ENCODE measurements at regions not wholly inside any gene's neighbourhood (a gene's known extent, or its start where the extent isn't known, plus 50 kb on each side); places are given as distances from the start of the nearest gene placed in this dataset.

DNA sequence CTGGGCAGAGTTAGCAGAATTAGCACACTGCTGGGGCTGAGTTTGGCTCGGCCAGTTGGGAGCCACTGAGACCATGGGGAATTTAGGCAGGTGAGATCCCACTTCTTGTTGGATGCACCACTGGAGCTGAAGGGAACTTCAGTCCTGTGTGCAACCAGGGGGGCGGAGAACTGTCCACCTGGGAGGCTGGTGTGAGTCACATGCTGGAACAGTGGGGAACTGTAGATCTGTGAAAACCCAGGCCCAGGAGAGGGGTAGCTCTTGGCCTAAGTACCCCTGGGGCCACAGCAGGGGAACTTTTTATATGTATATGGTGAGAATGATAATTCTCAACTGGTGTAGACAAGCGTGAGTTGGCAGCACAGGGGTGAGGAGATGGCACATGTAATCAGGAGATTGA lies 237.5 kb upstream of the KIF2A start:
- TF ChIP-seq CTCF (IDR thresholded peaks at IDR 0.05) (no peak), POLR2A (IDR thresholded peaks at IDR 0.05) (no peak)
- 72 to 84% methylated on average over 3 of the region's 3 CpGs for WGBS, 2 donors
- DNase-seq = no peak
- no peak for ATAC-seq
- H3K4me1 ChIP-seq = no peaks in the 10 kb centered on the region
- no peak overlapping the region for H3K4me3 ChIP-seq
- no peaks in the 10 kb centered on the region for H3K36me3 ChIP-seq (replicated peaks in 1 of 2; ENCODE audit: insufficient read depth in 1 of 2, low read depth in 2 of 2)
- no peaks in the 10 kb centered on the region for H3K27me3 ChIP-seq
- no peaks in the 10 kb centered on the region for H3K9me3 ChIP-seq
- intact Hi-C loops (cut with DNase I) = no loop called here
- H3K27ac ChIP-seq = no peak overlapping the region

GRCh38 chr5:62077387-62077786 lies 228.6 kb upstream of the KIF2A start:
- TF ChIP-seq POLR2A (IDR thresholded peaks at IDR 0.05) = no peak
- TF ChIP-seq CTCF (IDR thresholded peaks at IDR 0.05) = no peak
- H3K27ac ChIP-seq = no peak overlapping the region
- ATAC-seq (no peak), DNase-seq (no peak)
- no peaks in the 10 kb centered on the region for H3K9me3 ChIP-seq
- WGBS, 2 donors = 81 to 89% methylated on average over 4 of the region's 4 CpGs
- H3K4me3 ChIP-seq = no peak overlapping the region
- no peaks in the 10 kb centered on the region for H3K27me3 ChIP-seq
- H3K4me1 ChIP-seq = no peaks in the 10 kb centered on the region
- intact Hi-C loops (cut with DNase I) = no loop called here
- H3K36me3 ChIP-seq (replicated peaks in 1 of 2; ENCODE audit: insufficient read depth in 1 of 2, low read depth in 2 of 2) = no peaks in the 10 kb centered on the region

- Histone ChIP-seq H3K27ac (no peak overlapping the region), H3K4me3 (no peak overlapping the region), H3K27me3 (no peaks in the 10 kb centered on the region), H3K9me3 (no peaks in the 10 kb centered on the region), H3K4me1 (no peaks in the 10 kb centered on the region), H3K36me3 (replicated peaks in 1 of 2; ENCODE audit: insufficient read depth in 1 of 2, low read depth in 2 of 2) (no peaks in the 10 kb centered on the region)
- no peak for TF ChIP-seq POLR2A (IDR thresholded peaks at IDR 0.05)
- TF ChIP-seq CTCF (IDR thresholded peaks at IDR 0.05) = no peak
- ATAC-seq = no peak
- intact Hi-C loops (cut with DNase I) = no loop called here
- DNase-seq = no peak
- 75 to 80% methylated on average over 9 of the region's 9 CpGs for WGBS, 2 donors
Observed at GRCh38 chr5:62077823-62078550, 228.0 kb upstream of the KIF2A start.

DNA sequence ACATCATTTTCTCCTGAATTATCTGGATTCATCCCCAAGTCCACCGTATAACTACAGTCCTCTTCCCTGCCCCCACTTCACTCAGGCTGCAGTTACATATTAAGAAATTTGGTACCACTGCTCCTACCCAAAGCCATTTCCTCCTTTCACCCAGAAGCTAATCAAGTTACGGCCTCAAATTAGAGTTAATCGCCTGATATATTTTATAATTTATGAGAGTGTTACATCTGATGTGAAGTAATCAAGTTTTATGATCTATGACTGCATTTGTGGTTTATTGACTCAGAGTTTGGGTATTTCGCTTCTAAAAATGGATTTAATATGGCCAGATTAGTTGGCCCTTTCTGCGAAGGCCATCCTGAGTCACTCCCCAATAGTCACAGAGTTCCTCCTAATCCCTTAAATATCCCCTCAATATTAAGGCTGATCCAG lies 223.6 kb upstream of the KIF2A start:
- no peaks in the 10 kb centered on the region for H3K36me3 ChIP-seq (replicated peaks in 1 of 2; ENCODE audit: insufficient read depth in 1 of 2, low read depth in 2 of 2)
- DNase-seq (no peak), ATAC-seq (no peak)
- no peak overlapping the region for H3K27ac ChIP-seq
- no peak overlapping the region for H3K4me3 ChIP-seq
- no peaks in the 10 kb centered on the region for H3K4me1 ChIP-seq
- no peak for TF ChIP-seq POLR2A (IDR thresholded peaks at IDR 0.05)
- TF ChIP-seq CTCF (IDR thresholded peaks at IDR 0.05) = no peak
- intact Hi-C loops (cut with DNase I) = no loop called here
- 68 to 79% methylated on average over 5 of the region's 5 CpGs for WGBS, 2 donors
- H3K9me3 ChIP-seq = no peaks in the 10 kb centered on the region
- H3K27me3 ChIP-seq = no peaks in the 10 kb centered on the region

DNA sequence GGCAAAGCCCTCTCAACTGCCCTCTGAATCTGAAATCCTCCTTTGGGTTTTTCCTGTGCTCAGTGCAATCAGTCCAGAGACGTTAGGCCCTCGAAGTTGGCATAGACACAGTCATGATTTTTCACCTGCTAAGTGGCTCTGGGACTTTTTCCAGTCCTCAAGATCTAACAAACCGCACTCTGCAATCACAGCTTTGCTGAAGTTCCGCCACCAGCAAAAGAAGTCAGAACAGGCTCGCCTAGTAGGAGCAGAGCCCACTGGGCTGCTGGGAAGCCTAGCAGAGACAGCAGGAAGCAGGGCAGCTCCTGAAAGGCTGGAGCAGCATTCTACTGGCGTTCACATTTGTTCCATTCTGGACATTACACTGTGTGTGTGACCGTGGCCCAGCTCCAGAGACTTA lies 222.8 kb upstream of the KIF2A start:
- WGBS, 2 donors = 69% methylated on average over 6 to 7 of the region's 7 CpGs
- no peak for DNase-seq
- Histone ChIP-seq H3K9me3 (no peaks in the 10 kb centered on the region), H3K4me3 (no peak overlapping the region), H3K36me3 (replicated peaks in 1 of 2; ENCODE audit: insufficient read depth in 1 of 2, low read depth in 2 of 2) (no peaks in the 10 kb centered on the region), H3K4me1 (no peaks in the 10 kb centered on the region), H3K27ac (no peak overlapping the region), H3K27me3 (no peaks in the 10 kb centered on the region)
- no peak for ATAC-seq
- intact Hi-C loops (cut with DNase I) = no loop called here
- TF ChIP-seq CTCF (IDR thresholded peaks at IDR 0.05) = no peak
- no peak for TF ChIP-seq POLR2A (IDR thresholded peaks at IDR 0.05)

Measured in body of pancreas (tissue), 4 donors.